ENCODE measurements at regions not wholly inside any gene's neighbourhood (a gene's known extent, or its start where the extent isn't known, plus 50 kb on each side); places are given as distances from the start of the nearest gene placed in this dataset.

GRCh38 chr13:79679334-79679733, 198.4 kb downstream of the NDFIP2 start:
- peaks cover 16% of the 10 kb centered on the region for H3K4me1 Mint-ChIP-seq (ENCODE audit: low read depth)
- peak; percentile 97 for TF ChIP-seq CTCF (IDR thresholded peaks at IDR 0.05)
- no peak overlapping the region for H3K4me3 Mint-ChIP-seq
- no peak overlapping the region for H3K27ac Mint-ChIP-seq
- H3K9me3 Mint-ChIP-seq, result no peaks in the 10 kb centered on the region; the same call in 1 of the 2 replicates
- peak; percentile 37 for DNase-seq
- H3K36me3 Mint-ChIP-seq (ENCODE audit: low read depth), result no peaks in the 10 kb centered on the region
- H3K27me3 Mint-ChIP-seq (ENCODE audit: insufficient read depth), result peaks cover 2% of the 10 kb centered on the region; the same call in 1 of the 2 replicates

GRCh38 chr13:79678100-79678499, 197.1 kb downstream of the NDFIP2 start:
- Mint-ChIP-seq H3K4me3 (no peak overlapping the region), H3K27ac (no peak overlapping the region), H3K4me1 (ENCODE audit: low read depth) (peaks cover 13% of the 10 kb centered on the region), H3K9me3 (no peaks in the 10 kb centered on the region; the same call in 1 of the 2 replicates), H3K27me3 (ENCODE audit: insufficient read depth) (peaks cover 2% of the 10 kb centered on the region; the same call in 1 of the 2 replicates), H3K36me3 (ENCODE audit: low read depth) (no peaks in the 10 kb centered on the region)
- no peak for TF ChIP-seq CTCF (IDR thresholded peaks at IDR 0.05)
- peak; percentile 42 for DNase-seq

GRCh38 chr13:79675931-79676660, 195.1 kb downstream of the NDFIP2 start:
- H3K4me3 Mint-ChIP-seq, result no peak overlapping the region
- H3K27ac Mint-ChIP-seq, result no peak overlapping the region
- peaks cover 4% of the 10 kb centered on the region for H3K27me3 Mint-ChIP-seq (ENCODE audit: insufficient read depth)
- TF ChIP-seq CTCF (IDR thresholded peaks at IDR 0.05), result no peak
- no peaks in the 10 kb centered on the region for H3K9me3 Mint-ChIP-seq
- no peak for DNase-seq
- H3K4me1 Mint-ChIP-seq (ENCODE audit: low read depth), result peaks cover 13% of the 10 kb centered on the region
- H3K36me3 Mint-ChIP-seq (ENCODE audit: low read depth), result no peaks in the 10 kb centered on the region

GRCh38 chr13:79674765-79675515, 194.0 kb downstream of the NDFIP2 start:
- Mint-ChIP-seq H3K4me1 (ENCODE audit: low read depth) (peaks cover 13% of the 10 kb centered on the region), H3K9me3 (no peaks in the 10 kb centered on the region), H3K4me3 (no peak overlapping the region), H3K27ac (no peak overlapping the region), H3K27me3 (ENCODE audit: insufficient read depth) (peaks cover 4% of the 10 kb centered on the region), H3K36me3 (ENCODE audit: low read depth) (no peaks in the 10 kb centered on the region)
- no peak for TF ChIP-seq CTCF (IDR thresholded peaks at IDR 0.05)
- DNase-seq, result no peak

- Mint-ChIP-seq H3K27me3 (ENCODE audit: insufficient read depth) (peaks cover 6% of the 10 kb centered on the region), H3K4me1 (ENCODE audit: low read depth) (peaks cover 13% of the 10 kb centered on the region), H3K4me3 (no peak overlapping the region), H3K27ac (no peak overlapping the region), H3K9me3 (no peaks in the 10 kb centered on the region), H3K36me3 (ENCODE audit: low read depth) (no peaks in the 10 kb centered on the region)
- DNase-seq, result no peak
- TF ChIP-seq CTCF (IDR thresholded peaks at IDR 0.05), result no peak
Measured at GRCh38 chr13:79673993-79674377, 193.0 kb downstream of the NDFIP2 start.

All from HFFc6 (cell line).